ENCODE measurements at regions not wholly inside any gene's neighbourhood (a gene's known extent, or its start where the extent isn't known, plus 50 kb on each side); places are given as distances from the start of the nearest gene placed in this dataset.

- TF ChIP-seq CTCF (IDR thresholded peaks at IDR 0.05), result no peak
- no peak for TF ChIP-seq POLR2A (IDR thresholded peaks at IDR 0.05; ENCODE audit: low read depth)
- TF ChIP-seq EP300 (IDR thresholded peaks at IDR 0.05), result no peak
Measured at GRCh38 chr6:165218829-165219228, 90.6 kb downstream of the C6orf118 start.

All from esophagus muscularis mucosa (tissue), 4 donors.